HG02973 (cell line): ENCODE measurements at regions not wholly inside any gene's neighbourhood (a gene's known extent, or its start where the extent isn't known, plus 50 kb on each side); places are given as distances from the start of the nearest gene placed in this dataset.
"Not testable (repeated sequence)": the region's sequence is repeated elsewhere in the genome, so short reads cannot be mapped to it uniquely, and the experiment has no call there.

Source experiments
- ATAC-seq: cut with Tn5 transposase; IDR thresholded peaks from one replicate; pipeline ENCODE4 v1.9.1; 2021; ENCODE audit warnings: moderate library complexity; ENCODE audit not compliant: unreplicated experiment

DNA sequence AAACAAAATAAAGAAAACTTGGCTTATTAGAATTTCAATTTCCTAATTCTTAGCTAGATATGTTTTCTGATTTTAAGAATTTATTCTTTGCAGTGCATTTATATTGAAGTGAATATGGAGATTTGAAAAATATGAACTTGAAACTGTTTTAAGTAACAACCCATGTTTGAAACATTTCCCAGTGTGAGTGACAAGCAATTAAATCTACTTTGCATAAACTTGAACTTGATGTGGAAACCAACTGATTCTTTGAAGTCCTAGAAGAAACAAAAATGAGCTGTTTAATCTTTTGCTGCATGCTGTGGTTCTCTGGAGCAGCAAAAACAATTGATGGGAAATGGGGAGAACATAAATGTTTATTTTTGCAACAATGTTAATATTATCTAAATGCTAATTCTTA, 430.2 kb downstream of the ARL4A start:
- no peak for ATAC-seq

DNA sequence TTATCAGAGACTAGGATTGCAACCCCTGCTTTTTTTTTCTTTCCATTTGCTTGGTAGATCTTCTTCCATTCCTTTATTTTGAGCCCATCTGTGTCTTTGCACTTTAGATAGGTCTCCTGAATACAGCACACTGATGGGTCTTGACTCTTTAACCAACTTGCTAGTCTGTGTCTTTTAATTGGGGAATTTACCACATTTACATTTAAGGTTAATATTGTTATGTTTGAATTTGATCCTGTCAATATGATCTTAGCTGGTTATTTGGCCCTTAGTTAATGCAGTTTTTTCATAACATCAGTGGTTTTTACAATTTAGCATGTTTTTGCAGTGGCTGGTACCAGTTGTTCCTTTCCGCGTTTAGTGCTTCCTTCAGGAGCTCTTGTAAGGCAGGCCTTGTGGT, 437.2 kb downstream of the ARL4A start:
- ATAC-seq, result not testable (repeated sequence)

DNA sequence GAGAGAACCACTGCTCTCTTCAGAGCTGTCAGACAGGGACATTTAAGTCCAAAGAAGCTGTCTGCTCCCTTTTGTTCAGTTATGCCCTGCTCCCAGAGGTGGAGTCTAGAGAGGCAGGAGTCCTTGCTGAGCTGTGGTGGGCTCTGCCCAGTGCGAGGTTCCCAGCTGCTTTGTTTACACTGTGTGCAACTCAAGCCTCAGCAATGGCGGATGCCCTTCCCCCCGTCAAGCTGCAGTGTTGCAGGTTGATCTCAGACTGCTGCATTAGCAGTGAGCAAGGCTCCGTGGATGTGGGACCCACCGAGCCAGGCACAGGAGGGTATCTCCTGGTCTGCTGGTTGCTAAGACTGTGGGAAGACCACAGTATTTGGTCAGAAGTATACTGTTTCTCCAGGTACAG, 438.9 kb downstream of the ARL4A start:
- no peak for ATAC-seq

DNA sequence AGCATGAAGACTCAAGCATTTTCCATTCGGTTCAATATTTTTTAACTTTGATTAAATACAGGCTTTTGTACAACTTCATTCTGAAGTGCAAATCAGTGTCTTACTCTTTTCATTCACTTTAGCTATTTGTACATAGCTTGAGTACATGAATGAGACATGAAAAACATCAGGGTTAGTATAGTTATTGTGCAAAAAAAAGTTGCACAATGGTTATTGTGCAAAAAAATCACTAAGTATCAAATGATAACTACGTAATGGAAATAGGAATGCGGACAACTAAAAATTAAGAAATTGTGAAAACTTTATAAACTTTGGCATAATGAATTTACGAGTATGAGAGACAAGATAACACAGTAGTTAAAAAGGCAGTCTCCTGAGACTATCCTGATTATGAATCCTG, 442.9 kb downstream of the ARL4A start:
- ATAC-seq, result no peak

DNA sequence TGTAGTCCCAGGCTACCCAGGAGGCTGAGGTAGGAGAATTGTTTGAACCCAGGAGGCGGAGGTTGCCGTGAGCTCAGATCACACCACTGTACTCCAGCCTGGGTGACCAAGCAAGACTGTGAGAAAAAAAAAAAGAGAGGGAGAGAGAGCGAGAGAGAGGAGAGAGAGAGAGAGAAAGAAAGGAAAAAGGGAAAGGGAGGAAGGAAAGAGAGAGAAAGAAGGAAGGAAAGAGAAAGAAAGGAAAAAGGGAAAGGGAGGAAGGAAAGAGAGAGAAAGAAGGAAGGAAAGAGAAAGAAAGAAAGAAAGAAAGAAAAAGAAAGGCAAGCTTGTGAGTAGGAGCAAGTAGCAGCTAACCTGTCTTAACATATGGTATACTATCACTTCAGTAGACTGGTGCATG, 443.5 kb downstream of the ARL4A start:
- ATAC-seq, result not testable (repeated sequence)

DNA sequence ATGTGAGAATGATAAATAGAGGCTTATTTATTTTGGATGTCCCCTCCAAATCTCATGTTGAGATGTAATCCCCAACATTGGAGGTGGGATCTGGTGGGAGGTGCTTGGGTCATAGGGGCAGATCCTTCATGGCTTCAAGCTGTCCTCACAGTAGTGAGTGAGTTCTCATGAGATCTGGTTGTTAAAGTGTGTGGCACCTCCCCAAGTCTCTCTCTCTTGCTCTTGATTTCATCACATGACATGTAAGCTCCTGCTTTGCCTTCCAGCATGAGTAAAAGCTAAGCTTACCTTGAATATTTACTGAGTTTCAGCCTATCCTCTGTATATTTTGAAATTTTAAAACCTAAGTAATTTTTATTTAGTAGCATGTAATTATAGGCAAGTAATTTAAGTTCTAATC, 444.9 kb downstream of the ARL4A start:
- ATAC-seq, result no peak

DNA sequence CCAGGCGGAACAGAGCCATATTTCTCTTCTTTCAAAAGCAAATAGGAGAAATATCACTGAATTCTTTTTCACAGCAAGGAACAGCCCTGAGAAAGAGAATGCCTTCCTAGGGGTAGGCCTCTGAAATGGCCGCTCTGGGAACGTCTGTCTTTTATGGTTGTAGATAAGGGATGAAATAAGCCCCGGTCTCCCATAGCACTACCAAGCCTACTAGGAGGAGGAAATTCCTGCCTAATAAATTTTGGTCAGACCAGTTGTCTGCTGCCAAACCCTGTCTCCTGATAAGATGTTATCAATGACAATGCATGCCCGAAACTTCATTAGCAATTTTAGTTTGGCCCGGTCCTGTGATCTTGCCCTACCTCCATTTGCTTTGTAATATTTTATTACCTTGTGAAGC, 448.9 kb downstream of the ARL4A start:
- ATAC-seq, result not testable (repeated sequence)

DNA sequence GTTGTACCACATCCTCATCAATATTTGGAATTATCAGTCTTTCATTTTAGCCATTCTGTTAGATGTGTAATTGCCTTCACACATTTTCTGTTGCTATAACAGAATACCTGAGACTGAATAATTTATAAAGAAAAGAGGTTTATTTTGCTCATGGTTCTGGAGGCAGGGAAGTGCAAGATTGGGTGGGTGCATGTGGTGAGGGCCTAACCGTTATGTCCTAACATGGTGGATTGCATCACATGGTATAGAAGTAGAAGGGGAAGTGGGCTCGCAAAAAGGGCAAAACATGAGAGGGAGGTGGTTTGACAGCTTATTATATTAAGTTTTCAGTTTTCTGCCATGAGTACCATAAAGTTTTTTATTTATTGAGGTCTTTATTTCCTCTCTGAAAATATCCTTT, 452.0 kb downstream of the ARL4A start:
- ATAC-seq, result no peak

DNA sequence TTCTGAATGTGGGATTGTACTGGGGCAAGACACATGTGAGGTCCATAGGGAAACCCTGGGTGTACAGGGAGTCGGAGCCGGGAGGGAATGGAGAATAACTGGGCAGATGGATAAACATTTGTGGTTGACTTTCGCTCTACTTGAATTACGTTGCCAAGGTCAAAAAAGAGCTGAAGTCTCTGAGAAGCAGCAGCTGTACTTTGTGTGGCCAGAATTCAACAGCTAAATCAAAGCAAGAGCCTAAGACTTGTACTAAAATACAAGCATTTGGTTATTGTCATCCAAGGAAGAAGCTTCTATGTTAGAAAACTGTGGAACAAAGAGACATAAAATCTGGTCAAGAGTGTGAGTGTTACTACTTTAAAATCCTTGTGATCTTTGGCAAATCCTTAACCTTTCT, 457.2 kb downstream of the ARL4A start:
- no peak for ATAC-seq

DNA sequence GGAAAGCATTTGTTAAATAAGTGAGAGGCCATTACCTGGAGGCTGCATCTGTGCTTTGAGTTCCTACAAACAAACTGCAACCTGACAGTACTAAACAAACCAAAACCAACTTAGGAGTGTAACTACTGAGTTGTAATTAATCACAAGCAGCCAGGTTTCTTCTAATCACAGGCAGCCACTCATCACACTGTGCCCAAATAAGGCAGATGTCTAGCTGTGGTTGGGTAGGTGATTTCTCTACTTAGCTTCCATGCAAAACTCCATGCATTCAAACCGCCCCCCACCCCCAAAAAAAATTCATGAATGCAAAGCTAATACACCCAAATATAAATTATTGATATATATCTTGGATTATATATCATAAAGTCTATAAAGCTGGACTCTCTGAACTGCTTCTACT, 461.1 kb downstream of the ARL4A start:
- ATAC-seq, result no peak

DNA sequence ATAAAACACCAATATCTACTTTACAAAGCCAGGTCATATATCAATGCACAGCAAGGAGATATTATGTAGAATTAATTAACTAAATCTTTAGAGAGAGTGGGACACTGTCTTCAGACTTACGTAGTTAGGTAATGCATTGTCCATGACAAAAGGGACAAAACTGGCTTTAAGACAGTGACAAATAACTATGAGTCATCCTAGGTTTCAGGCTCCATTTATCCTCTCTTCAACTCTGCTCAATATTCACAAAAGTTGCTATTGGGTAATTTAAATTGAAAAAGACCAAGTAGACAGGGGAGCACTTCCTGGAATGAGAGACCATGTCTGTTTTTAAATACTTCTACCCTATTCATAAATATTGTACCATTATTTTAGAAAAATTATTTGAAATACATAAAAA, 464.5 kb downstream of the ARL4A start:
- no peak for ATAC-seq

DNA sequence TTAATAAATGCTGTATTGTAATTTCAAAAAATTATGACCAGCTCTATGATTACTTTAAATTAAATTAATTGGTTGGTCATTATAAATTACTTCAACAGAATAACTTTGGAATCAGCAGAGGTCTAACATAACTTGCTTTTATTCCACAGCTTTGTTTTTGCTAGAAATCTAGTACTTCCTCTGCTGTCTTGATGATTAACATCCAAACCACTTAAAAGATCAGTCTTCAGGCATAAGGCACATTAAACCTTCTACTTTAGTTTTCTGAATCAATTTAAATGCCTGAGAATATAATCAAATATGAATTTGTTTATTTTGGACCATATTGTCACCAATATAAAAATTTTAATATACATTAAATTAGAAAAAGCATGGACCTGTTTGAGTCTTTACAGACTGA, 465.3 kb downstream of the ARL4A start:
- no peak for ATAC-seq

DNA sequence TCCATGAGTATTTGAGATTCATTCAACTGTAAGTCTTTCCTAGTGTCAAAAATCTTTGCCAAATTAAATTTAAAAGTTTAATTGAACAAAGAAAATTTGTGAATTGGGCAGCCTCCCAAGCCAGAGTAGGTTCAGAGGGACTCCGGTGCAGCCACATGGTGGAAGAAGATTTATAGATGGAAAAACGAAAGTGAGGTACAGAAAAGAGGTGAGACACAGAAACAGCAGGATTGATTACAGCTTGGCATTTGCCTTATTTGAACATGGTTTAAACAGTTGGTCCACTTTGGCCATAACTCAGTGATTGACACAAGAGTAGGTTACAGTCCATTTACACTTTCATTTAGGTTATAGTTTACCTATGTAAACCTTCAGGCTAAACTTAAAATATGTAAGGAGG, 465.8 kb downstream of the ARL4A start:
- ATAC-seq, result no peak

DNA sequence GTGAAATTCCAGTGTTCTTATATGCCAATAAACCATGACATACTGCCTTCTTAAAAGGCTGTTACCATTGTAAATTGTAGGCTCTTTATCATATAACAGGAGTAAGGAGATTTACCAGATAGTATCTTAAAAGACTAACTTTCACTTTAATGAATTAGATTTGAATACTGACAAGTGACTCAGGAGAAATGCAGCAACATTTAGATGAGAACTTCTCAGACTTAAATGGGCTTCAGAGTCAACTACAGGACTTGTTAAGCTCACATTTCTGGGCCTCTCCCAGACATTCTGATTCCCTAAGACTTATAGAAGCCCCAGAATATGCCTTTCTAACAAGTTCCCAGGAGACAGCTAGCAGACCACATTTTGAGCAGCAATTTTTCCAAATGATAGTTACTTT, 466.3 kb downstream of the ARL4A start:
- ATAC-seq, result no peak

DNA sequence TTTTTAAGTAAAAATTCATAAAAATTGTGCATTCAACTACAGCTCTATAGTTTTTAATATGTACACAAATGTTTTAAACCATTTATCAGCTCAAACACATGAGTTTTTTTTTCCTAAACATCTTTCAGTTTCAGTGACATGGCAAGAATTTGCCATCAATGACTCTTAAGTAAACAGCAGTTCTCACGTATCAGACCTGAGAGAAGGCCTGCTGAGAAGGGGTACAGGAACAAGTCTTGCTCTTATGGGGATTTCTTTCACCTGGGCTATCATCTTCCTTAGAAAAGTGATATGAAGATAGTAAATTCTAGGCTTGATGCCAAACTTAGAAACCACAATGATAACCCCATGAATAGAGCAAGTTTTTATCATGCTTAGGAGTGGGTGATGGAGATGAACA, 467.8 kb downstream of the ARL4A start:
- ATAC-seq, result no peak

DNA sequence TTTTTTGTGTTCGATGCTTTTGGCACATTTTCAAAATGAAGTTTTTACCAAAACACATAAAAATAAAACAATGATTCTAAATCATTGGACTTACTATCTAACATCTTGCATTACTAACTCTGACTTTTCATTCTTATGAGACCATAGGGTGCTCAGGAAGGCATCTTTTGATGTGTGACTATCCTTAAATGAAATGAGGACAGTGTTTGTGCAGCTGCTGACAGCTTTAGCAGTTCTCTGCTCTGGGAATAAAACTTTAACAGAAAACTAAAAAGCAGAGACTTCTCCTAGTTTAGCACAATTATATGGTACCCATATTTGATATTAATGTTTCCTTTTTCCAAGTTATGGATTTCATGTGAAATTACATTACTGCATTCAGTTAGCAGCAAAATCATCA, 471.6 kb downstream of the ARL4A start:
- no peak for ATAC-seq

DNA sequence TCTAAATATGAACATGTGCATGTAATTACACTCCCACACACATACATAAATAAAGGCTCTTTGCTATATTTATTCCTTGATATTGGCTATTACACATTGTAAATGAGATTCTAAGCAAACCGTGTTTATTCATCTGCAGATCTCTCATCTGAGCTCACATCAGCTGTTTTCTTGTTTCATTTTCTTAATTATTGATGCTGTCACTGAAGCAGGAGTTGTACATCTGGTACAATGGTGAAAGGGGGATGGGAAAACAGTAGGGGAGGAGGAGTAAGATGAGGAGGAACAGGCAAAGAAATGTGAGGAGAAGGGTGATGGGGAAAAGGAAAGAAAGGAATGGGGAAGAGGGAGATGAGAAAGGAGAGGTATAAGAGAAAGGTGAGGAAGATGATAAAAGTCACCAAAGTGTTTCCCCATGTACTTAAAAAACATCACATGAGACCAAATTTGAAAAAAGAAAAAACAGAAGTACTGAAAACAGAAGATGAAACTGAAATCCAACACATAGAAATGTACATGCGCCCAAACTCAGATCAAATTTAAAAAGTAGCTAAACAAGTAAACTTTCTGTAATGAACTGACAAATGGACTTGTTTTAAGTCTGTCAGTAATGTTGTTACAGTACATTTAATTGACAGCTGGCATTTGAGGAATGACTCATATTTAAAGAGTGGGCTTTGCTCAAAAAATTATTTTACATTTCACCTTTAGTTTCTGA, 472.2 kb downstream of the ARL4A start:
- no peak for ATAC-seq

DNA sequence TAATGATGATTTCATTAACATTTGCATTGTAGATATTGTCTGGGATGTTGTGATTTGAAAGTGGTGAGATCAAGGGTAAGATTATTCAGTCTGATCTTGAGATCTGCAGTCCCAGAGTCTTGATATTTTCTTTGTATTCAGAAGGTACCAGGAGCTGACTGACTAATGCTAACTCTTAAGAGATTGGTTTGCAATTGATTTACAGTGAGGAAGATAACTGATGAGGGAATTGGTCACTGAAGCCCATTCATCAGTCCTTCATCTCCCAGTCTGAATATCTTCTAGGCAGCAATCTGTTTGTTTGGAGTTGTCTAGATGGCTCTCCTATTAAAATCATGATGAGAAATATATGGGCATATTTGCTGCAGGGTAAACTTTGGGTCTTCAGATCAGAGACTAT, 473.7 kb downstream of the ARL4A start:
- ATAC-seq, result no peak

DNA sequence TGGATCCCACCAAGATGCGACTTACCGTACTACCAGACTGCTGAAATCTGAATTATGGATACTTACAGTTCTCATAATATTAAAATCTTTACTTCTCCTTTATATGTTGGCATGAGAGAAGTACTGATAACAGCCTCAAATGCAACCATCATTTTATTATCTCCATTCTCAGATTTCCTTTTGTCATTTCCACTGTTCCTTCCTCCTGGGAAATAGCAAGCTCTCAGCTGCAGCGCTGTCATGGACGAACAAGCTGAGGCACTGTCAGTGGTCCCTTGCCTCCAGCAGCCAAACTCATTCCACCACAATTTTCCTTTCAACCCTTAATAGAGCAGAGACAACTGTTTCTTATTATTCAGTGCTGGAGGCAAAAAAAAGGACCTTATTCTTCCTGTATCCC, 478.4 kb downstream of the ARL4A start:
- ATAC-seq, result no peak

DNA sequence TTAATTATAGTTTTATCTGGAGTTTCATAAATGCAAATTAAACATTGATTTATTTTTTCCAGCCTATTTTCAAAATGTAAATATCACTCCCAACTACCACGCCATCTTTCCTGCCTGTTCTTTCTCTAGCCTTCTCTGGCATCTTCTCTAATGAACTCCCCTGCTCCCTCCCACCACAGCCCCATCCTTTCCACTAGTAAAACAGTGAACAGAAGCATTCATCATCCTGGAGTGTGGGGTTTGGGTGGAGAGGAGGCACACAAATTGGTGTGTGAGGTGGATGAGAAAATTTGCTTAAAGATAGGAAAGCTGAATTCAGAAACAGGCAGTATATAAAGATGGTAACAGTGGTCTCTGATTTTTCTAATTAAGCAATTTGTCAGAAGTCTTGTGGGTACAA, 479.4 kb downstream of the ARL4A start:
- ATAC-seq, result no peak

DNA sequence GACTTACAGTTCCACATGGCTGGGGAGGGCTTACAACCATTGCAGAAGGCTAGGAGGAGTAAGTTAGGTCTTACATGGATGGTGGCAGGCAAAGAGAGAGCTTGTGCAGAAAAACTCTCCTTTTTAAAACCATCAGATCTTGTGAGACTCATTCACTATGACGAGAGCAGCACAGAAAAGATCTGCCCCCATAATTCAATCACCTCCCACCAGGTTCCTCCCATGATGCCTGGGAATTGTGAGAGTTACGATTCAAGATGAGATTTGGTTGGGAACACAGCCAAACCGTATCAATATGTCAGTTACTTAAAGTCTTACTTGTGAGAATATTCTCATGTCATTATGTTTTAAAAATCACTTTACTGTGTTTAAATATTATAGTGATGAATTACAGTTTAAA, 481.9 kb downstream of the ARL4A start:
- ATAC-seq, result no peak

DNA sequence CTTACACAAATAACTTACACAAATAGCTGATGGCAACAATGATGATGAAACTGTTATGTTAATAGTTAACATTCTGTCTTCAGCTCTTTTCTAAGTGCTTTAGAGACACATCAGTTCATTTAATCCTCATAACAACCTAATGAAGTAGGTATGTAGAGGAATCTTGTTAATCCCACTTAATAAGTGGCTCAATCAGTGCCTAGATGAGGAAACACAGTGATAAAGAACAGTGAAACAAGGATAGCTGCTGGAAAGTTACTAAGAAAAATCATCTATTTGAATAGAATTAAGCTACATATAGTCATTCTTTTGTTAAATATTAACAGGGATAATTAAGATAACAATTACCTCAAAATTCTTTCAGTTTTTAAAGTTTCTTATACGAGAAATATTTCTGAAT, 487.6 kb downstream of the ARL4A start:
- ATAC-seq, result no peak

DNA sequence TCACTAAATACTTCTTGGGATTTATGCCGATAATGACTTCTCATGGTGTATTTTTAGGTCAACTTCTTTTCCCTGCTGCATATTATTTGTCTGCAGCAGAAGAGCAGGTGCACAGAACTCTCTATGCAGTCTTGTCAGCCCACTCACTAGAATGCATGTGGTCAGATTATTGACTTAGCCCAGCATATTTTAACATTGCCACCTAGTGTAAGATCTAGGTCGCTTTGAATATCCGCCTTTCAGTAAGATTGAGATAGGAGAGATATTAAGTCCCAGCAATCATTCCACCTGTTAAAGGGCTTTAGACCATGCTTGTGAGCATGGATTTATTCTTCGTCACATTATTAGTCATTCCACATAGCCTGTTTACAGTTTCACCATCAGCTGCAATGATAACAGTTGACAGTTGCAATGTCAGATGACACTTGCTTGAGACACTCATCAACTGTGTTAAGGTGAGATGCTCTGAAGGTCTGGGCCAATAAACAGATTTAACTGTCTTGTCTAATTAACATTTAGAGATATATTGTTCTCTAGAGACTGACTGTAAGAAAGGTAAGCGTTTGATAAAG, 491.7 kb downstream of the ARL4A start:
- no peak for ATAC-seq
